Activated CD8-positive, alpha-beta T cell treated with anti-CD3 and anti-CD28 coated beads for 36 hours (primary cell): ENCODE measurements at regions not wholly inside any gene's neighbourhood (a gene's known extent, or its start where the extent isn't known, plus 50 kb on each side); places are given as distances from the start of the nearest gene placed in this dataset.
"Not testable (repeated sequence)": the region's sequence is repeated elsewhere in the genome, so short reads cannot be mapped to it uniquely, and the experiment has no call there.

ENCODE experiments used
- ATAC-seq: fragments of 200-7000 bp; cut with Tn5 transposase; one replicate; pipeline ENCODE4 v1.10.0; 2021; ENCODE audit warnings: mild to moderate bottlenecking, moderate library complexity
- CTCF ChIA-PET: fragments of 350-600 bp; sonication (Branson Sonifier 250); formaldehyde crosslinking; loops from one replicate; lab custom pipeline; 2021; ENCODE audit warnings: antibody characterized with exemption; lab: Charles Lee
- POLR2A ChIA-PET: fragments of 350-600 bp; sonication (Branson Sonifier 250); formaldehyde crosslinking; loops from one replicate; lab custom pipeline; 2021; ENCODE audit warnings: antibody characterized with exemption; lab: Charles Lee
- DNase-seq: peaks from one replicate; pipeline ENCODE4 v3.0.0-alpha.2; 2020
- H3K27ac Mint-ChIP-seq: one replicate; pipeline ENCODE4 v1.8.0; 2021; ENCODE audit warnings: mild to moderate bottlenecking, mixed read lengths
- H3K27me3 Mint-ChIP-seq: one replicate; pipeline ENCODE4 v1.8.0; 2021; ENCODE audit warnings: mixed read lengths
- H3K36me3 Mint-ChIP-seq: one replicate; pipeline ENCODE4 v1.8.0; 2021; ENCODE audit warnings: low read depth, mixed read lengths
- H3K4me1 Mint-ChIP-seq: one replicate; pipeline ENCODE4 v1.8.0; 2021; ENCODE audit warnings: low read depth, mixed read lengths
- H3K4me3 Mint-ChIP-seq: one replicate; pipeline ENCODE4 v1.8.0; 2021; ENCODE audit warnings: mild to moderate bottlenecking, moderate library complexity, mixed read lengths
- H3K9me3 Mint-ChIP-seq: one replicate; pipeline ENCODE4 v1.8.0; 2021; ENCODE audit warnings: mixed read lengths
- intact Hi-C: fragments of 100-400 bp; cut with micrococcal nuclease; formaldehyde crosslinking; loops from one replicate; pipeline ENCODE4 v1.10.0; 2022
- TF ChIP-seq, protein P1 (sequence below): fragments of 200-600 bp; IDR thresholded peaks from one replicate; pipeline ENCODE4 v1.8.0; 2022; ENCODE audit warnings: antibody characterized with exemption, mild to moderate bottlenecking

GRCh38 chr12:53872367-53872766 is 66.3 kb upstream of the HOXC13 start:
- intact Hi-C loops = no loop called here
- no peaks in the 10 kb centered on the region for H3K36me3 Mint-ChIP-seq
- ChIA-PET POLR2A (no interaction called here), CTCF (no interaction called here)
- no peak for DNase-seq
- no peak overlapping the region for H3K27ac Mint-ChIP-seq
- H3K4me1 Mint-ChIP-seq = no peaks in the 10 kb centered on the region
- no peaks in the 10 kb centered on the region for H3K9me3 Mint-ChIP-seq
- ATAC-seq = no peak
- TF ChIP-seq, protein P1, sequence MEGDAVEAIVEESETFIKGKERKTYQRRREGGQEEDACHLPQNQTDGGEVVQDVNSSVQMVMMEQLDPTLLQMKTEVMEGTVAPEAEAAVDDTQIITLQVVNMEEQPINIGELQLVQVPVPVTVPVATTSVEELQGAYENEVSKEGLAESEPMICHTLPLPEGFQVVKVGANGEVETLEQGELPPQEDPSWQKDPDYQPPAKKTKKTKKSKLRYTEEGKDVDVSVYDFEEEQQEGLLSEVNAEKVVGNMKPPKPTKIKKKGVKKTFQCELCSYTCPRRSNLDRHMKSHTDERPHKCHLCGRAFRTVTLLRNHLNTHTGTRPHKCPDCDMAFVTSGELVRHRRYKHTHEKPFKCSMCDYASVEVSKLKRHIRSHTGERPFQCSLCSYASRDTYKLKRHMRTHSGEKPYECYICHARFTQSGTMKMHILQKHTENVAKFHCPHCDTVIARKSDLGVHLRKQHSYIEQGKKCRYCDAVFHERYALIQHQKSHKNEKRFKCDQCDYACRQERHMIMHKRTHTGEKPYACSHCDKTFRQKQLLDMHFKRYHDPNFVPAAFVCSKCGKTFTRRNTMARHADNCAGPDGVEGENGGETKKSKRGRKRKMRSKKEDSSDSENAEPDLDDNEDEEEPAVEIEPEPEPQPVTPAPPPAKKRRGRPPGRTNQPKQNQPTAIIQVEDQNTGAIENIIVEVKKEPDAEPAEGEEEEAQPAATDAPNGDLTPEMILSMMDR = no peak
- H3K4me3 Mint-ChIP-seq = no peak overlapping the region
- H3K27me3 Mint-ChIP-seq = peaks cover 30% of the 10 kb centered on the region

- H3K9me3 Mint-ChIP-seq, H3K36me3 Mint-ChIP-seq, H3K4me1 Mint-ChIP-seq, ATAC-seq, DNase-seq, H3K27ac Mint-ChIP-seq, intact Hi-C loops, H3K4me3 Mint-ChIP-seq, CTCF ChIA-PET, POLR2A ChIA-PET: not testable (repeated sequence)
- H3K27me3 Mint-ChIP-seq = peaks cover 32% of the 10 kb centered on the region
These were observed 60.7 kb upstream of the HOXC13 start for GRCh38 chr12:53877961-53878360.

GRCh38 chr12:53887006-53887405 is 51.6 kb upstream of the HOXC13 start:
- Mint-ChIP-seq H3K9me3 (no peaks in the 10 kb centered on the region), H3K27ac (no peak overlapping the region), H3K36me3 (no peaks in the 10 kb centered on the region), H3K4me3 (no peak overlapping the region), H3K27me3 (peaks cover 48% of the 10 kb centered on the region), H3K4me1 (no peaks in the 10 kb centered on the region)
- CTCF ChIA-PET = no interaction called here
- ATAC-seq = no peak
- DNase-seq = no peak
- TF ChIP-seq, protein P1 = no peak
- POLR2A ChIA-PET = no interaction called here
- intact Hi-C loops = no loop called here

- no peak overlapping the region for H3K4me3 Mint-ChIP-seq
- DNase-seq (no peak), ATAC-seq (no peak)
- no peaks in the 10 kb centered on the region for H3K9me3 Mint-ChIP-seq
- TF ChIP-seq, protein P1 = no peak
- peaks cover 47% of the 10 kb centered on the region for H3K27me3 Mint-ChIP-seq
- ChIA-PET CTCF (interaction anchor here (1.2 kb wide), 1 partner anchor 11 kb away, joined by 4 read pairs; no protein-coding TSS in a partner anchor), POLR2A (no interaction called here)
- no peaks in the 10 kb centered on the region for H3K36me3 Mint-ChIP-seq
- intact Hi-C loops = no loop called here
- no peak overlapping the region for H3K27ac Mint-ChIP-seq
- no peaks in the 10 kb centered on the region for H3K4me1 Mint-ChIP-seq
These were observed 50.8 kb upstream of the HOXC13 start for GRCh38 chr12:53887881-53888280.
